ENCODE measurements at regions not wholly inside any gene's neighbourhood (a gene's known extent, or its start where the extent isn't known, plus 50 kb on each side); places are given as distances from the start of the nearest gene placed in this dataset.
"Not testable (repeated sequence)": the region's sequence is repeated elsewhere in the genome, so short reads cannot be mapped to it uniquely, and the experiment has no call there.

DNA sequence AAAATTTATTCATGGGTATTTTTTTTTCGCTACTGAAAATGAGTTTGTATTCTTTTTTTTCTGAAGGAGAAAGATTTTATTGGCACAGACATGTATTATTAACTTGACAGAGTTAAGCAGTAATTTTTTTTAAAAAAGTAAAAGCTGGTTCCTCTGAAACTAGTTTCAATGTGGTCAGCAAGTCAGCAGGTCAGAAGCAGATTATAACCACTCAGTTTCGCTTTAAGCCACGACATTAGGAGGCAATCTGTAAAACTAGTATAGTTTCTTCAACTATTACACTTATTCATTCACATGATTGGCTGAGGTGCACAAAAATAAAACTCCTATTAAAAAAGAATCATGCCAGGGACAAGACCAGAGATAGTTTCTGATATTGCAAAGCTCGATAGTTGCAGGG lies 714.2 kb upstream of the PCDH7 start:
- POLR2A ChIA-PET, result no interaction called here

DNA sequence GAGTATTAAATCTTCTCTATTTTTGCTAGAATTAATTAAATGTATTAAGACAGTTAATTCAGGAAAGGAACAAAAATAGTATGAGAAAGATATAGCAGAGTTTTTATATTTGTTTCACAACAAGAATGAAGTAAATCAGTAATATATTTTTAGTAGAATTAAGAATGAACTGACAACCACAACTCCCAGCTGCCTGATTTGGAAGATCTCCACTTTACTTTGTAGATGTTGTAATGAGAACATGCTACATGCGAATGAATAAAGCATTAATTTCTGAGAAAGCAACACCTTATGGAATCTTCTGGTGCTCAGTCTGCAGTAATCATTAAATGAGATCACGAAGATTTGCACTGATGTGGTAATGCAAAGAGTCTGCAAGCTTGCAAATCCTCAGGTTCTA lies 695.6 kb upstream of the PCDH7 start:
- TF ChIP-seq, protein P1, sequence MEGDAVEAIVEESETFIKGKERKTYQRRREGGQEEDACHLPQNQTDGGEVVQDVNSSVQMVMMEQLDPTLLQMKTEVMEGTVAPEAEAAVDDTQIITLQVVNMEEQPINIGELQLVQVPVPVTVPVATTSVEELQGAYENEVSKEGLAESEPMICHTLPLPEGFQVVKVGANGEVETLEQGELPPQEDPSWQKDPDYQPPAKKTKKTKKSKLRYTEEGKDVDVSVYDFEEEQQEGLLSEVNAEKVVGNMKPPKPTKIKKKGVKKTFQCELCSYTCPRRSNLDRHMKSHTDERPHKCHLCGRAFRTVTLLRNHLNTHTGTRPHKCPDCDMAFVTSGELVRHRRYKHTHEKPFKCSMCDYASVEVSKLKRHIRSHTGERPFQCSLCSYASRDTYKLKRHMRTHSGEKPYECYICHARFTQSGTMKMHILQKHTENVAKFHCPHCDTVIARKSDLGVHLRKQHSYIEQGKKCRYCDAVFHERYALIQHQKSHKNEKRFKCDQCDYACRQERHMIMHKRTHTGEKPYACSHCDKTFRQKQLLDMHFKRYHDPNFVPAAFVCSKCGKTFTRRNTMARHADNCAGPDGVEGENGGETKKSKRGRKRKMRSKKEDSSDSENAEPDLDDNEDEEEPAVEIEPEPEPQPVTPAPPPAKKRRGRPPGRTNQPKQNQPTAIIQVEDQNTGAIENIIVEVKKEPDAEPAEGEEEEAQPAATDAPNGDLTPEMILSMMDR (IDR thresholded peaks at IDR 0.05; ENCODE audit: insufficient read depth, low read length, missing control alignments), result no peak
- POLR2A ChIA-PET, result no interaction called here
- CTCF ChIA-PET, result no interaction called here
- no peak overlapping the region for H3K4me3 ChIP-seq (ENCODE audit: low read depth, low read length)
- DNase-seq (ENCODE audit: low read depth, low spot score), result no peak

More for the DNA sequence above, 714.2 kb upstream of the PCDH7 start:
- TF ChIP-seq, protein P1 (IDR thresholded peaks at IDR 0.05; ENCODE audit: insufficient read depth, low read length, missing control alignments), result no peak
- CTCF ChIA-PET, result no interaction called here
- DNase-seq (ENCODE audit: low read depth, low spot score), result no peak
- no peak overlapping the region for H3K4me3 ChIP-seq (ENCODE audit: low read depth, low read length)

DNA sequence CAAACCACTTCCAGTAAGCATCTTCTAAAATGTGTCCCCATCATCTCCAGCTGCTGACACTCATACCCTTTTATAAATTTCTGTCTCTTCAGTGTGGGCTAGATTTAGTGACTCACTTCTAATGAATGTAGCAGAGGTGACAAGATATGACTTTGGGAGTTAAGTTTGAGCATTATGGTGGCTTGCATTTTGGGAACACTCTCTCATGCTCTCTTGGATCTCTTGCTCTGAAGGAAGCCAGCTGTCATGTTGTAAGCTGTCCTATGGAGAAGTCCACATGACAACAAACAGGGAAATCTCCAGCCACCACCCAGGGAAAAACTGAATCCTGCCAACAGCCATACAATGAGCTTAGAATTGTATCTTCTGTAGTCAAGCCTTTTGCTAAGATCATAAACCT lies 691.3 kb upstream of the PCDH7 start:
- TF ChIP-seq, protein P1 (IDR thresholded peaks at IDR 0.05; ENCODE audit: insufficient read depth, low read length, missing control alignments), result no peak
- H3K4me3 ChIP-seq (ENCODE audit: low read depth, low read length), result no peak overlapping the region
- ChIA-PET CTCF (no interaction called here), POLR2A (no interaction called here)
- no peak for DNase-seq (ENCODE audit: low read depth, low spot score)

DNA sequence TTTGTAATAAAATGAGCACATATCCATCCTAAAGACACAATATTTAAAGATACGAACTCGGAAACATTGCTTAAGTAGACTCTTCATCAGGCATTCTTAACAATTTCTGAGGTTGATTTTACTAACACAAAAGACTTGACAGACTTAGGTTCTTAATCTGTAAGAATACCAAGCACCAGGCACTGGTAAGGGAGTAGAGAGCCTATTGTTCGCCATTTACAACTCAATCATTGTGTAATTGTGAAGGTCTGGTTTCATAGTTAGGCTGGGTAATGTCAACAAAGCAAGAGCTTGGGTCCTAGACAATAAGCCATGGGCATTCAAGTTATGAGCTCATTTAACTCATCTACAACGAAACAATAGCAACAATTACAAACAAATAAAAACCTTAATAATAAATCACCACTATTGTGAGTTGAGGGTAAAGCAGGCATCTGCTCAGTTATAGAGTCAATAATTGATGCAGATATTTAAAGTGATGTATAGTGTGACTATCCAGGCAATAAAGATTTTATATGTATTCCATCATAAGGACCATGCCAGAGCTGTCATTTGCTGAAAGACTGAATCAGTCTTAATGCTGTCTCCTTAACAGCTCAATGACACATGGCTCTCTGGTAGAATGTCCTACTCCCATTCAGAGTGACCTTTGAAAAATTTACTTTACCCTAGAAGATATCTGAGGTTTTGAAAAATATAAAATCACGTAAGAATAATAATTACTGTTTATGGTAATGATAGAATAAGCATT lies 664.0 kb upstream of the PCDH7 start:
- no peak for DNase-seq (ENCODE audit: low read depth, low spot score)
- POLR2A ChIA-PET, result no interaction called here
- no peak overlapping the region for H3K4me3 ChIP-seq (ENCODE audit: low read depth, low read length)
- TF ChIP-seq, protein P1 (IDR thresholded peaks at IDR 0.05; ENCODE audit: insufficient read depth, low read length, missing control alignments), result no peak
- CTCF ChIA-PET, result no interaction called here

DNA sequence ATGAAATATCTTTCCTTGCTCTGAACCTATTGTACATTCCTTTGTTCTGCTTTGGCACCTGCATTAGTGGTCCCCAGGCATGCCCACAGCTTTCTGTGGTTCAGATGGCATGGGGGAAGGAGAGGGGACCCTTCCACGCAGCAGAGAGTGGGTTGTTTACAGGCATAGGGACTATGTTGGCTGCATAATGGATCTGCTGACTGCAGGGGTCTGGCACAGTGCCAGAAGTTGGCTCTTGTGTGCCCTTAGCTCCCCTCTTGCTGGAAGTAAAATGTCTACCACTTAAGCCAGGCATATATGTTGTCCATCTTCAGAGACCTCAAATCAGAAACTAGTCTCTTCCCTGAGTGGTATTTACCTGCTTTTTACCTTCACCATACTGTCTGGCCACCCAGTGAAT lies 651.9 kb upstream of the PCDH7 start:
- no peak overlapping the region for H3K4me3 ChIP-seq (ENCODE audit: low read depth, low read length)
- TF ChIP-seq, protein P1 (IDR thresholded peaks at IDR 0.05; ENCODE audit: insufficient read depth, low read length, missing control alignments), result no peak
- no peak for DNase-seq (ENCODE audit: low read depth, low spot score)
- ChIA-PET CTCF (no interaction called here), POLR2A (no interaction called here)

DNA sequence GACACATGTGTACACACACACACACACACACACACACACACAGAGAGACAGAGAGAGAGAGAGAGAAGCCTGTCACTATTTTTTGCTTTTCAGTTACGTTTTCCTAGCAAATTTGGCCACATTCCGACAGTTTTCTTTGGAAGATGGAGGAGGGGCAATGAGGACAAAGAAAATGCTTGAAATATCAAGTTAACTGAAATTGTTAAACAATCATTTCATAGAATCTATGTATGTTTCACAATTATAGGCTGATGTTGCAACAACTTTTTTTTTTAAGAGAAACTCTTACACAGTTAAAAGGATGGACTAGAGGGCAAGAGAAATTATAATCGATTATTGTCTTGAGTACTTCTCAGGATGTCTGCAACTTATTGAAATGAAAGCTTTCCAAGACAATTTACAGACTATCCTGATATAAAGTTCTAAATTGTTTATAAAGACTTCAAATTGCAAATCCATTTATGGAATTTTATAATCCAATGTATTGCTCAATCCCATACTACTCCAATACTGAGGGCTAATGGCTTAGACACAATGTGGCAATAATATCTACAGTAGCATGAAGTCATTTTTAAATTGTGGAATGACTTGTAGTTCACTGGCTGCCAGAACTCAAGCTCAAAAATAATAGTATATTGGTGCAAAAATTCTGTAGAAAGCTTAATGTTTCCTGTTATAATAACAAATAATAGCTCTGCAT lies 647.0 kb upstream of the PCDH7 start:
- DNase-seq (ENCODE audit: low read depth, low spot score), result no peak
- ChIA-PET CTCF (no interaction called here), POLR2A (no interaction called here)
- TF ChIP-seq, protein P1 (IDR thresholded peaks at IDR 0.05; ENCODE audit: insufficient read depth, low read length, missing control alignments), result no peak
- H3K4me3 ChIP-seq (ENCODE audit: low read depth, low read length), result no peak overlapping the region

DNA sequence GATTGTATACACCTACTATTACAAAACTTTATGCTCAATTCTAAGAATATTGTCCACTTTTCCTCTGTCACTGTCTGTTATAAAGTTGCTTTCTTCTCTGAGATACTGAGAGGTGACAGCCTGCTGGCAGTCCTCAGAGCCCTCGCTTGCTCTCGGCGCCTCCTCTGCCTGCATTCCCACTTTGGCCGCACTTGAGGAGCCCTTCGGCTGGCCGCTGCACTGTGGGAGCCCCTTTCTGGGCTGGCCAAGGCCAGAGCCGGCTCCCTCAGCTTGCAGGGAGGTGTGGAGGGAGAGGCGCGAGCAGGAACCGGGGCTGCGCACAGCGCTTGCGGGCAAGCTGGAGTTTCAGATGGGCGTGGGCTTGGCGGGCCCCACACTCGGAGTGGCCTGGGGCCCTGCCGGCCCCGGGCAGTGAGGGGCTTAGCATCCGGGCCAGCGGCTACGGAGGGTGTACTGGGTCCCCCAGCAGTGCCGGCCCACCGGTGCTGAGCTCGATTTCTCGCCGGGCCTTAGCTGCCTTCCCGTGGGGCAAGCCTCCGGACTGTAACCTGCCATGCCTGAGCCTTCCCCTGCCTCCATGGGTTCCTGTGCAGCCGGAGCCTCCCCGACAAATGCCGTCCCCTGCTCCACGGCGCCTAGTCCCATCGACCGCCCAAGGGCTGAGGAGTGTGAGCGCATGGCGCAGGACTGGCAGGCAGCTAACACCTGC lies 627.6 kb upstream of the PCDH7 start:
- DNase-seq (ENCODE audit: low read depth, low spot score); H3K4me3 ChIP-seq (ENCODE audit: low read depth, low read length); CTCF ChIA-PET; POLR2A ChIA-PET: not testable (repeated sequence)
